ENCODE measurements at regions not wholly inside any gene's neighbourhood (a gene's known extent, or its start where the extent isn't known, plus 50 kb on each side); places are given as distances from the start of the nearest gene placed in this dataset.

DNA sequence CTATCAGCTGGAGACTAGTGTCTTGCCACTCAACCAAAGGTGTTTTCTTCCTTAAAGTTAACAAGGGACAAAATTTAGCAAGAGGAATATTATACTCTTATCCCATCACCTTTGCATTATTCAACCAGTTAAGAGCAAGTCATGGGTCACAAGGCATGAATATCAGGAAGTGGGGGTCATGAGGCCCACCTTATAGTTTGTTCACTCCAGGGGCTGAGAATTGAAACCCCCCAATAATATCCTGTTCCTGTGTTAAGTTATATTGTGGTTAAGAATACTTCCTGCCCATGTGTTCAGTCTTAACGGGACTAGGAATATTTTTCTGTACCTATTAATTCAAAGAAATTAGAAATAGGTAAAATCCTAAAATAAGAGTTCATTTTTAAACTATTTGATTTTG is 239.7 kb downstream of the S1PR1 start:
- no peaks in the 10 kb centered on the region for H3K36me3 ChIP-seq
- 62% methylated on average over 1 of the region's 1 CpG for WGBS
- no peak for DNase-seq (ENCODE audit: low spot score in 2 of 2)
- no peaks in the 10 kb centered on the region for H3K27me3 ChIP-seq
- no peak overlapping the region for H3K27ac ChIP-seq
- no peaks in the 10 kb centered on the region for H3K4me1 ChIP-seq
- H3K9me3 ChIP-seq = no peaks in the 10 kb centered on the region
- no peak for TF ChIP-seq EP300 (IDR thresholded peaks at IDR 0.05)
- TF ChIP-seq POLR2A (IDR thresholded peaks at IDR 0.05) = no peak
- TF ChIP-seq, protein P1, sequence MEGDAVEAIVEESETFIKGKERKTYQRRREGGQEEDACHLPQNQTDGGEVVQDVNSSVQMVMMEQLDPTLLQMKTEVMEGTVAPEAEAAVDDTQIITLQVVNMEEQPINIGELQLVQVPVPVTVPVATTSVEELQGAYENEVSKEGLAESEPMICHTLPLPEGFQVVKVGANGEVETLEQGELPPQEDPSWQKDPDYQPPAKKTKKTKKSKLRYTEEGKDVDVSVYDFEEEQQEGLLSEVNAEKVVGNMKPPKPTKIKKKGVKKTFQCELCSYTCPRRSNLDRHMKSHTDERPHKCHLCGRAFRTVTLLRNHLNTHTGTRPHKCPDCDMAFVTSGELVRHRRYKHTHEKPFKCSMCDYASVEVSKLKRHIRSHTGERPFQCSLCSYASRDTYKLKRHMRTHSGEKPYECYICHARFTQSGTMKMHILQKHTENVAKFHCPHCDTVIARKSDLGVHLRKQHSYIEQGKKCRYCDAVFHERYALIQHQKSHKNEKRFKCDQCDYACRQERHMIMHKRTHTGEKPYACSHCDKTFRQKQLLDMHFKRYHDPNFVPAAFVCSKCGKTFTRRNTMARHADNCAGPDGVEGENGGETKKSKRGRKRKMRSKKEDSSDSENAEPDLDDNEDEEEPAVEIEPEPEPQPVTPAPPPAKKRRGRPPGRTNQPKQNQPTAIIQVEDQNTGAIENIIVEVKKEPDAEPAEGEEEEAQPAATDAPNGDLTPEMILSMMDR (IDR thresholded peaks at IDR 0.05) = no peak
- TF ChIP-seq POLR2AphosphoS5 (IDR thresholded peaks at IDR 0.05) = no peak
- no peak overlapping the region for H3K4me3 ChIP-seq

DNA sequence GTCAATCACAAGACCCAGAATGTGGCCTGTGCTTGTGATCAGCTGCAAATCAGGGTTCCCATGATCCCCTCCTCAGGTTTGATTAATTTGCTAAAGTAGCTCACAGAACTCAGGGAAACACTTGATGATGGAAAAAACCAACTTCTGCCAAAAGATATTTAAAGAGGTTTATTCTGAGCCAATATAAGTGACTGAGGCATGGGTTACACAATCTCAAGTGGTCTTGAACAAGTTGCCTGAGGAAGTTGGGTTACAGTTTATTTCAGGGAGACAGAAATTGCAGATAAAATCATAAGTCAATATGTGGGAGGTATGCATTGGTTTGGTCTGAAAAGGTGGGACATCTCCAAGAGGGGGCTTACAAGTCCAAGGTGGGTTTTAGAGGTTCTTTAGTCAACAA is 243.1 kb downstream of the S1PR1 start:
- no peaks in the 10 kb centered on the region for H3K27me3 ChIP-seq
- no peaks in the 10 kb centered on the region for H3K4me1 ChIP-seq
- H3K36me3 ChIP-seq = no peaks in the 10 kb centered on the region
- DNase-seq (ENCODE audit: low spot score in 2 of 2) = no peak
- no peak overlapping the region for H3K4me3 ChIP-seq
- TF ChIP-seq EP300 (IDR thresholded peaks at IDR 0.05) (no peak), POLR2A (IDR thresholded peaks at IDR 0.05) (no peak), POLR2AphosphoS5 (IDR thresholded peaks at IDR 0.05) (no peak)
- TF ChIP-seq, protein P1 (IDR thresholded peaks at IDR 0.05) = no peak
- no peaks in the 10 kb centered on the region for H3K9me3 ChIP-seq
- H3K27ac ChIP-seq = no peak overlapping the region

DNA sequence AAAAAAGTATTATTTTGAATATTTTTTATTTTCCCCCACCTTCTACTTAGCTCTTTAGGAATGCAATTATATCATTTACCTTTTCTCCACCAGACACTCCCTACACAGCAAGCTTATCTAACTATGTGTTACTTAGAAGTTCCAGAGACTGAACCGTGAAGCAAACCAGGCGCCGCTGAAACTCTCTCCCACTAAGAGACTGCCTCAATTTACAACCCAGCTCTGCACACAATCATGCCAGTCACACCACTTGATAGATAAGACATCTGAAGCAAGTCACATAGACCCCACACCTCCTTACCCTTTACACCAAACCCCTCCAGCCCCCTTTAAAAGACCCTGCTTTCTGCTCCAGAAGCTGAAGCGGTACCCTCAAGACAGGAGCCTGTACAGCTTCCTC is 245.5 kb downstream of the S1PR1 start:
- DNase-seq (ENCODE audit: low spot score in 2 of 2) = no peak
- Histone ChIP-seq H3K4me1 (no peaks in the 10 kb centered on the region), H3K9me3 (no peaks in the 10 kb centered on the region), H3K4me3 (no peak overlapping the region), H3K27ac (no peak overlapping the region), H3K36me3 (no peaks in the 10 kb centered on the region), H3K27me3 (no peaks in the 10 kb centered on the region)
- TF ChIP-seq EP300 (IDR thresholded peaks at IDR 0.05) = no peak
- TF ChIP-seq, protein P1 (IDR thresholded peaks at IDR 0.05) = no peak
- no peak for TF ChIP-seq POLR2A (IDR thresholded peaks at IDR 0.05)
- TF ChIP-seq POLR2AphosphoS5 (IDR thresholded peaks at IDR 0.05) = no peak
- 90% methylated on average over 4 of the region's 4 CpGs for WGBS

DNA sequence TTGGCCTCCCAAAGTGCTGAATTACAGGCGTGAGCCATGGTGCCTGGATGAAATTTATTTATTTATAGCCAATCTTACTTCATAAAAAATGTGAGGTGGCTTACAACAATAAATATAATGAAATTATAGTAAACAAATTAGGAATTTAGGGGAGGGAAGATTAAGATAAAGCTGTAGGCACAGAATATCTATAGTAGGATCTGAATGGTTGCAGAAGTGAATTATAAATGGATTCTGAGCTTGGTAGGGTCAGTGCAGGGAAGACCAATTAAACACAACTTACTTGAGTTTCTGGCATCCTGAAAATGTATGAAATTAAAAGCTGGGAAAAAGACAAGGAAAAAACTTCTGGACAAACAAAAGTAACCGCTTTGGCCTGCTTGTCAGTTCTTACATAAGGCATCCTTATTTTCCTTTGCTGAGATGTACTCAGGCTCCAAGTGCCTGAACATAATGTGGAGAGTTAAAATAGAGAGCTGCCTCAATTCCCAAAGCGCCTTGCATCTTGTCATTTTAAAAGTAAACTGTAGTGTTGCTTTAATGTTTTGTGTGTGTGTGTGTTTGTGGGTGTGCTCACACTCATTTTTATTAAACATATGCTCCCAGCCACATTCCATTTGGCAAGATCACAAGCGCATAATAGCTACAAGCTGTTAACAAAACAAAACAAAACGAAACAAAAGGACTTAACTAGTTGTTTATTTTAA is 247.3 kb downstream of the S1PR1 start:
- no peaks in the 10 kb centered on the region for H3K4me1 ChIP-seq
- H3K27me3 ChIP-seq = no peaks in the 10 kb centered on the region
- WGBS = 60% methylated on average over 5 of the region's 5 CpGs
- no peaks in the 10 kb centered on the region for H3K9me3 ChIP-seq
- TF ChIP-seq POLR2A (IDR thresholded peaks at IDR 0.05) (no peak), POLR2AphosphoS5 (IDR thresholded peaks at IDR 0.05) (no peak), EP300 (IDR thresholded peaks at IDR 0.05) (no peak)
- TF ChIP-seq, protein P1 (IDR thresholded peaks at IDR 0.05) = no peak
- H3K4me3 ChIP-seq = no peak overlapping the region
- H3K36me3 ChIP-seq = no peaks in the 10 kb centered on the region
- DNase-seq (ENCODE audit: low spot score in 2 of 2) = no peak
- H3K27ac ChIP-seq = no peak overlapping the region

DNA sequence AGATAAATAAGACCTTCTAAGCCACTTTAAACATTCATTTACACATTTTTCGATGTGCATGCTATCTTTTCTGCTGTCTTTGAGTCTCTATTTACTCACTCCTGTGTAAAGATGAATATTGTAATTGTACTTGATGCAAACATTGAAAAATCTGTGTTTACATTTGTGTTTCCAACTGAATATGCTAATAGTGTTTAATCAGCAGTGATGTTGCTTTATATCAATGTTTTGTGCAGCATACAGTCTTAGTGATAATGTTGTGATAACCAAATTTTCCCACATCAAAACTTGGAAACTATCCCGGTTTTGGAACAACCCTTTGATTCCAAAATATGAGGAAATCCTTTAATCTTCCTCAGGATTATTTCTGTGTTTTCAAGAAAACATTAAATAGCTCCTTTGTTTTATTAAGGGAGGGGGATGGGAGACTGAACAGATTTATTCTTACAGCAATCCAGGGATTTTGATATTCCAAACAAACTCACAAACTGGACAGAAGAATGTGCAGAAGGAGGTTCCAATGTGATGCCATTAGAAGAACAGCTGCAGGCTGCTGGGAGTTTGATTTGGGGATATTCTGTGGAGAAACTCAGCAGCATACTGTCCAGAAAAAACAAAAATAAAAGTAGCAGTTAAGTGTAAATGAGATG is 248.0 kb downstream of the S1PR1 start:
- H3K36me3 ChIP-seq = no peaks in the 10 kb centered on the region
- no peaks in the 10 kb centered on the region for H3K9me3 ChIP-seq
- no peak overlapping the region for H3K4me3 ChIP-seq
- no peaks in the 10 kb centered on the region for H3K4me1 ChIP-seq
- no peak for DNase-seq (ENCODE audit: low spot score in 2 of 2)
- 23% methylated on average over 2 of the region's 2 CpGs for WGBS
- no peaks in the 10 kb centered on the region for H3K27me3 ChIP-seq
- H3K27ac ChIP-seq = no peak overlapping the region
- TF ChIP-seq POLR2AphosphoS5 (IDR thresholded peaks at IDR 0.05) (no peak), POLR2A (IDR thresholded peaks at IDR 0.05) (no peak), EP300 (IDR thresholded peaks at IDR 0.05) (no peak)
- TF ChIP-seq, protein P1 (IDR thresholded peaks at IDR 0.05) = no peak

Measured in suprapubic skin (tissue), 4 donors.